ENCODE measurements at regions not wholly inside any gene's neighbourhood (a gene's known extent, or its start where the extent isn't known, plus 50 kb on each side); places are given as distances from the start of the nearest gene placed in this dataset.

DNA sequence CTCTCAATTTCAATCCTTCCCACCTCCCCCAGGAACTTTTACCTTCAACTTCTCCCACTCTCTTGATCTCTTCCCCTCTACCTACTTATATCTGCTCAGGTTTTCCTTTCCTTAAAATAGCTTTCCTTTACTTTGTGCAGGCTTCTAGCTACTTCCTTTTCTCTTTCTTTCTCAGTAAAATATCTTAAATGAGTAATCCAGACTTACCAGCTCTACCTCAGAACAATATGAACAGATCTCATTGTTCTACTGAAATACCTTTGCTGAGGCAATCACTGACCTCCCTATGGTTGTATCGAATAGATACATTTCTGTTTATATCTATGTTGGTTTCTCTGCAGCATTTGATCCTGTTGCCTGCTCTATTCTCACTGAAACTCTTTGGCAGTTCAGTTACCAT is 86.7 kb upstream of the WDR44 start:
- no peak for TF ChIP-seq POLR2A (IDR thresholded peaks at IDR 0.05)
- TF ChIP-seq, protein P1, sequence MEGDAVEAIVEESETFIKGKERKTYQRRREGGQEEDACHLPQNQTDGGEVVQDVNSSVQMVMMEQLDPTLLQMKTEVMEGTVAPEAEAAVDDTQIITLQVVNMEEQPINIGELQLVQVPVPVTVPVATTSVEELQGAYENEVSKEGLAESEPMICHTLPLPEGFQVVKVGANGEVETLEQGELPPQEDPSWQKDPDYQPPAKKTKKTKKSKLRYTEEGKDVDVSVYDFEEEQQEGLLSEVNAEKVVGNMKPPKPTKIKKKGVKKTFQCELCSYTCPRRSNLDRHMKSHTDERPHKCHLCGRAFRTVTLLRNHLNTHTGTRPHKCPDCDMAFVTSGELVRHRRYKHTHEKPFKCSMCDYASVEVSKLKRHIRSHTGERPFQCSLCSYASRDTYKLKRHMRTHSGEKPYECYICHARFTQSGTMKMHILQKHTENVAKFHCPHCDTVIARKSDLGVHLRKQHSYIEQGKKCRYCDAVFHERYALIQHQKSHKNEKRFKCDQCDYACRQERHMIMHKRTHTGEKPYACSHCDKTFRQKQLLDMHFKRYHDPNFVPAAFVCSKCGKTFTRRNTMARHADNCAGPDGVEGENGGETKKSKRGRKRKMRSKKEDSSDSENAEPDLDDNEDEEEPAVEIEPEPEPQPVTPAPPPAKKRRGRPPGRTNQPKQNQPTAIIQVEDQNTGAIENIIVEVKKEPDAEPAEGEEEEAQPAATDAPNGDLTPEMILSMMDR (IDR thresholded peaks at IDR 0.05): no peak

Data from stomach (tissue), 4 donors.